ENCODE measurements at regions not wholly inside any gene's neighbourhood (a gene's known extent, or its start where the extent isn't known, plus 50 kb on each side); places are given as distances from the start of the nearest gene placed in this dataset.

DNA sequence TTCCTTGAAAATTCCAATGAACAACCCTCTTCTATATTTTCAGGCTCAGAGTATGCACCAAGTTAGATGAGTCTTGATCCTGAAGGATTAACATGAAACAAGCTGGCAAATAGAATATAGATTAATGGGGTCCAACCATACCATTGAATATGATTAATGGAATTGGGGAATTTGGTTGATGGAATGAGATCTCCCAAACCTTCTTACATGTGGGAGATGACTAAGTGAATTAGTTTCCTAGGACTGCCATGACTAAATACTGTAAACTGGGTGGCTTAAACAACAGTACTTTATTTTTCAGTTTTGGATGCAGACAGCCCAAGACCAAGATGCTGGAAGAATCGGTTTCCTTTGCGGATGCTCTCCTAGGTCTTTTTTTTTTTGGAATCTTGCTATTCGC lies 347.0 kb downstream of the QKI start:
- Histone ChIP-seq H3K36me3 (ENCODE audit: control insufficient read depth in 2 of 2, insufficient read depth in 2 of 2, low read length in 2 of 2) (no peaks in the 10 kb centered on the region), H3K4me1 (ENCODE audit: control insufficient read depth, insufficient read depth, low read length) (no peaks in the 10 kb centered on the region), H3K27me3 (ENCODE audit: control insufficient read depth in 1 of 2, insufficient read depth in 2 of 2, low read length in 2 of 2) (no peaks in the 10 kb centered on the region), H3K27ac (ENCODE audit: low read length) (no peak overlapping the region), H3K9ac (ENCODE audit: low read length in 2 of 2) (no peak overlapping the region), H3K9me3 (ENCODE audit: control insufficient read depth in 2 of 2, low read length in 2 of 2) (no peaks in the 10 kb centered on the region), H3K4me3 (ENCODE audit: low read length in 2 of 2) (no peak overlapping the region)

DNA sequence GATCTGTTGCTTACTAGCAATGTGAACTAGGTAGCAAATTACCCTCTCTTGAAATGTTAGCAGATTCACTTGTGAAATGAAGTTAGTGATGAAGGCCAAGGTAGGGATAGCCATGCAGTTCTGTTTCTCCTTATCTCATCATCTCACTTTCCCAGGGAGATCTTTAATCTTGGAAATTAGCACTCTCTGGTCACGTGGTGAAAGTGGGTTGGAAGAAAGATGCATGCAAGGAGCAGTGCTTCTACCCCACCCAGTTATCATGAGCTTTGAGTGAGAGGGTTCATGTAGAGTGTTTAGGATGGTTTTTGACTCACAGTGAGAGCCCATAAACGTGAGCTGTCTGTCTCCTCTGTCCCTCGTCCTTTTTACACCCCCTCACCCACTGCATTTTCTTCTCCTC lies 346.3 kb downstream of the QKI start:
- H3K9ac ChIP-seq (ENCODE audit: low read length in 2 of 2), result no peak overlapping the region

DNA sequence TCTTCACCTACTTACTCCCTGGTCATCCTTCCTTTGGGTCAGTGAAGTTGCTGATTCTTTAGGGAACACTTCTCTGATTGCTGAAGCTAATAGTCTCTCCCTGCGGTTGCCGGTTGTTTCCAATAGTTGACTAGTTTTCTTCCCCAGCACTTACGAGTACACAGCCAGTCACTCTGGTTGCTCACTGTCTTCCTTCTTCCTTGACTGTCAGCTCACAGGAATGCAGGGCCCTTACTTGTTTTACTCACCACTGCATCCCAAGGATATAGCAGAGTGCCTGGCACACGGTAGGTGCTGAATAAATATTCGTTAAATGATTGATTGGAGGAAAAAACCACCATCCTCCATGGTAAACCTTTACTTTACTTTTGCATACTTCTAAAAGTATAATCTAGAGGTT lies 345.0 kb downstream of the QKI start:
- Histone ChIP-seq H3K27me3 (ENCODE audit: control insufficient read depth in 1 of 2, insufficient read depth in 2 of 2, low read length in 2 of 2) (no peaks in the 10 kb centered on the region), H3K27ac (ENCODE audit: low read length) (no peak overlapping the region), H3K36me3 (ENCODE audit: control insufficient read depth in 2 of 2, insufficient read depth in 2 of 2, low read length in 2 of 2) (no peaks in the 10 kb centered on the region), H3K4me1 (ENCODE audit: control insufficient read depth, insufficient read depth, low read length) (no peaks in the 10 kb centered on the region), H3K4me3 (ENCODE audit: low read length in 2 of 2) (no peak overlapping the region), H3K9me3 (ENCODE audit: control insufficient read depth in 2 of 2, low read length in 2 of 2) (no peaks in the 10 kb centered on the region), H3K9ac (ENCODE audit: low read length in 2 of 2) (no peak overlapping the region)

More for the DNA sequence above, 346.3 kb downstream of the QKI start:
- H3K4me1 ChIP-seq (ENCODE audit: control insufficient read depth, insufficient read depth, low read length), result no peaks in the 10 kb centered on the region
- no peak overlapping the region for H3K4me3 ChIP-seq (ENCODE audit: low read length in 2 of 2)
- no peaks in the 10 kb centered on the region for H3K9me3 ChIP-seq (ENCODE audit: control insufficient read depth in 2 of 2, low read length in 2 of 2)
- no peaks in the 10 kb centered on the region for H3K36me3 ChIP-seq (ENCODE audit: control insufficient read depth in 2 of 2, insufficient read depth in 2 of 2, low read length in 2 of 2)
- no peak overlapping the region for H3K27ac ChIP-seq (ENCODE audit: low read length)
- H3K27me3 ChIP-seq (ENCODE audit: control insufficient read depth in 1 of 2, insufficient read depth in 2 of 2, low read length in 2 of 2), result no peaks in the 10 kb centered on the region

DNA sequence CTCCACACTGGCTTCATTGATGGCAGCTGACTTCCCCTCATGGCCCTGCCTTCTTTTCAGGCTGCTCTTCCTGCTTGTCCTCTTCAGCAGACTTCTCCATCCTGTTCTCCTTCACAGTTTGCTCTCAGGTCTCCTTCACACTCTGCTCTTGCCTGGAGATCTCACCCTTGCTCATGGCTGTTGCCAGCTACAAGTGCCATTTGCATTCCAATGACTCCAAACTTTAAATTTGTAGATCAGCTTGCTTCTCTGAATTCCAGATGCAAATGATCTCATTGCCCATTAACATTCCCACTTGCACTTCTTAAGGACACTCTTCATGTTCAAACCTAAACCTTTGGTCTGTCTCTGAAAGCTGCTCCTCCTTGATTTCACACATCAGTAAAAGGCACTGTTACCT lies 343.0 kb downstream of the QKI start:
- no peaks in the 10 kb centered on the region for H3K27me3 ChIP-seq (ENCODE audit: control insufficient read depth in 1 of 2, insufficient read depth in 2 of 2, low read length in 2 of 2)
- no peak overlapping the region for H3K9ac ChIP-seq (ENCODE audit: low read length in 2 of 2)
- H3K36me3 ChIP-seq (ENCODE audit: control insufficient read depth in 2 of 2, insufficient read depth in 2 of 2, low read length in 2 of 2), result no peaks in the 10 kb centered on the region
- no peak overlapping the region for H3K4me3 ChIP-seq (ENCODE audit: low read length in 2 of 2)
- H3K9me3 ChIP-seq (ENCODE audit: control insufficient read depth in 2 of 2, low read length in 2 of 2), result no peaks in the 10 kb centered on the region
- no peaks in the 10 kb centered on the region for H3K4me1 ChIP-seq (ENCODE audit: control insufficient read depth, insufficient read depth, low read length)
- no peak overlapping the region for H3K27ac ChIP-seq (ENCODE audit: low read length)

DNA sequence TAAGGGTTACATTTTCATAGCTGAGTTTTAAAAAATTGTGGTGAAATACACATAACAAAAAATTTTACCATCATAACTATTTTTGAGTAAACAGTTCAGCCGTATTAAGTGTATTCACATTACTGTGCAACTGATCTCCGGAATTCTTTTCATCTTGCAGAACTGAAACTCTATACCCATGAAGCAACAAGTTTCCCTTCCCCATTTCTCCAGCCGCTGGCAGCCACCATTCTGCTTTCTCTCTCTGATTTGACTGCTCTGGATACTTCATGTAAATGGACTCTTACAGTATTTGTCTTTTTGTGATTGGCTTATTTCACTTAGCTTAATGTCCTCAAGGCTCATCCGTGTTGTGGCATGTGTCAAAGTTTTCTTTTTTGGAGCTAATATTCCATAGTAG lies 341.6 kb downstream of the QKI start:
- no peak overlapping the region for H3K4me3 ChIP-seq (ENCODE audit: low read length in 2 of 2)
- H3K9me3 ChIP-seq (ENCODE audit: control insufficient read depth in 2 of 2, low read length in 2 of 2), result no peaks in the 10 kb centered on the region
- no peaks in the 10 kb centered on the region for H3K4me1 ChIP-seq (ENCODE audit: control insufficient read depth, insufficient read depth, low read length)
- no peaks in the 10 kb centered on the region for H3K36me3 ChIP-seq (ENCODE audit: control insufficient read depth in 2 of 2, insufficient read depth in 2 of 2, low read length in 2 of 2)
- no peak overlapping the region for H3K27ac ChIP-seq (ENCODE audit: low read length)
- H3K9ac ChIP-seq (ENCODE audit: low read length in 2 of 2), result no peak overlapping the region
- no peaks in the 10 kb centered on the region for H3K27me3 ChIP-seq (ENCODE audit: control insufficient read depth in 1 of 2, insufficient read depth in 2 of 2, low read length in 2 of 2)

DNA sequence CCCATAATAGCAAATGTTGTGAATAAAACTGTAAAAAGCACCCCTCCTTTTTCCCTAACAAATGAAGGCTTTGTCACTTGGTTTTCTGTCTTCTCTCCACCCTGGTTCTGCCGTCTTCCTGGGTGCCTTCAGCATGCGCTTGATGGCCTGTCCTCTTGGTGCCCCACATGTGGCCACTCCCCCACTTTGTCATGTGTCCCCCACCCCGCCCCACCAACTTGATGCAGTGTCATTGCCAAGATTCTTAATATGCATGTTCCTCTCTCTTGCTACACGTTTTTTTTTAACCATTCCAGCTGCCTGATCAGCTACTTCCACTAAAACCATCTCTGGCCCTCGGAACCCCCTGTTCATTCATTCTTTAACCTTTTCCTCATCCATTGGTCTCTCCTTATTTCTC lies 340.3 kb downstream of the QKI start:
- Histone ChIP-seq H3K9ac (ENCODE audit: low read length in 2 of 2) (no peak overlapping the region), H3K9me3 (ENCODE audit: control insufficient read depth in 2 of 2, low read length in 2 of 2) (no peaks in the 10 kb centered on the region), H3K4me1 (ENCODE audit: control insufficient read depth, insufficient read depth, low read length) (no peaks in the 10 kb centered on the region), H3K27me3 (ENCODE audit: control insufficient read depth in 1 of 2, insufficient read depth in 2 of 2, low read length in 2 of 2) (no peaks in the 10 kb centered on the region), H3K36me3 (ENCODE audit: control insufficient read depth in 2 of 2, insufficient read depth in 2 of 2, low read length in 2 of 2) (no peaks in the 10 kb centered on the region), H3K27ac (ENCODE audit: low read length) (no peak overlapping the region), H3K4me3 (ENCODE audit: low read length in 2 of 2) (no peak overlapping the region)

DNA sequence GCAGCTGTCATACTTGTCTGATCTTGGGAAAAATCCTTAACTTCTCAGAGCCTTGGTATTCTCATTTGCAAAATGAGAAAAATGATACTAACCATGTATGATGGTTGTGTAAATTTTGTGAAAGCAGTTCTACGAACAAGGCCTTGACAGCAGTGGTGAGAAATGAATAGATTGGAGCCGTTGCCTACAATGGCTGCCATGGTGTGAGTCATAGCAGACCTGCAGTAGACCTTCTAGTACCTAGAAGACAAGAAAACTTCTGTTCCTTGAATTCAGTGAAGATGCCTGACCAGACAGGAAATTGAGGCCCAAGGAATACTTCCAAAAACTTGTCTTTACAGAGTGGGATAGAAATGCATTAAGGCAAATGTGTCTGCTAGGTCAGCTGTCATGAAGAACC lies 338.9 kb downstream of the QKI start:
- H3K27ac ChIP-seq (ENCODE audit: low read length), result no peak overlapping the region

DNA sequence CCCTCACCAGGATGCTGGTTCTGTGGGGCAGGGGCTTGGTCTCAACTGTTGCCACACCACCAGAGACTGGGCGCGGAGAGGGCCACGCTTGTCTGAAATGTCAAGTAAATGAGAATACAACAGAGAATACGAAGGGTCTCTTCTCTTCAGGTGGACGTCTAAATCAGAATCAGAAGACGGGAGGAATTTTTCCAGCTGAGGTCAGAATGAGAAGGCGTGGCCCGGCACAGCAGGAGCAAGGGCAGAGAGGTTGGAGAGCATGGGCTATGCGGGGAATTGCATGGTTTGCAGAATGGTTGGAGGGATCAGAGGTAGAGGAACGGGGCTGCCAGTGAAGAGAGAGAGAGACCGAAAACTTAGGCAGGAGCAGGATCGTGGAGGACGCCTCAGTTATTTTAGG lies 337.9 kb downstream of the QKI start:
- Histone ChIP-seq H3K36me3 (ENCODE audit: control insufficient read depth in 2 of 2, insufficient read depth in 2 of 2, low read length in 2 of 2) (no peaks in the 10 kb centered on the region), H3K4me1 (ENCODE audit: control insufficient read depth, insufficient read depth, low read length) (no peaks in the 10 kb centered on the region), H3K27ac (ENCODE audit: low read length) (no peak overlapping the region), H3K27me3 (ENCODE audit: control insufficient read depth in 1 of 2, insufficient read depth in 2 of 2, low read length in 2 of 2) (no peaks in the 10 kb centered on the region), H3K9me3 (ENCODE audit: control insufficient read depth in 2 of 2, low read length in 2 of 2) (no peaks in the 10 kb centered on the region), H3K4me3 (ENCODE audit: low read length in 2 of 2) (no peak overlapping the region), H3K9ac (ENCODE audit: low read length in 2 of 2) (no peak overlapping the region)

More for the DNA sequence above, 338.9 kb downstream of the QKI start:
- H3K9me3 ChIP-seq (ENCODE audit: control insufficient read depth in 2 of 2, low read length in 2 of 2), result no peaks in the 10 kb centered on the region
- no peaks in the 10 kb centered on the region for H3K27me3 ChIP-seq (ENCODE audit: control insufficient read depth in 1 of 2, insufficient read depth in 2 of 2, low read length in 2 of 2)
- H3K36me3 ChIP-seq (ENCODE audit: control insufficient read depth in 2 of 2, insufficient read depth in 2 of 2, low read length in 2 of 2), result no peaks in the 10 kb centered on the region
- H3K4me1 ChIP-seq (ENCODE audit: control insufficient read depth, insufficient read depth, low read length), result no peaks in the 10 kb centered on the region
- H3K9ac ChIP-seq (ENCODE audit: low read length in 2 of 2), result no peak overlapping the region
- H3K4me3 ChIP-seq (ENCODE audit: low read length in 2 of 2), result no peak overlapping the region

DNA sequence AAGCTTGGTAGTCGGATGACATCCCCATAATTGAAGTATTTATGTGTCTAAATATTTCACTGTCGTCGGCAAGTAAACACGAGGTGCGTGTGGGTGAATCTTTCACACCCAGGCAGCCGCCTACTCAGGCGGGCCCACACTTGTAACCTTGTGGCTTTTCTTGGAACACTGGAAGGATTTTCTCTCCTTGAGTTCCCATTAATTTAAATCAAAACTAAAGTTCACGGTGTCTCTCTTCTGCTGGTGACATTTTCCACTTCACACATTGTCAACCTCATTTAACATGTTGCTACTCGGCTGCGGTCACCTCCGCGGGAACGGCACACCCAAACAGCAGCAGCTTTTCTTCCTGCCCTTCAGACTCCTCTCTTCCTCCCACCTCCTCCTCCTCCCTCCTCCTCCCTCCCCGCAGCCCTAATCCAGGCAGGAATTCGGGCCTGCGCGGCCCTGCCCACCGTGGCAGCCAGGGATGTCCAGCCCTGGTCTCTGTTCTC lies 336.6 kb downstream of the QKI start:
- H3K9me3 ChIP-seq (ENCODE audit: control insufficient read depth in 2 of 2, low read length in 2 of 2), result no peaks in the 10 kb centered on the region
- no peak overlapping the region for H3K4me3 ChIP-seq (ENCODE audit: low read length in 2 of 2)
- no peaks in the 10 kb centered on the region for H3K4me1 ChIP-seq (ENCODE audit: control insufficient read depth, insufficient read depth, low read length)
- no peak overlapping the region for H3K27ac ChIP-seq (ENCODE audit: low read length)
- H3K9ac ChIP-seq (ENCODE audit: low read length in 2 of 2), result no peak overlapping the region
- H3K27me3 ChIP-seq (ENCODE audit: control insufficient read depth in 1 of 2, insufficient read depth in 2 of 2, low read length in 2 of 2), result no peaks in the 10 kb centered on the region
- no peaks in the 10 kb centered on the region for H3K36me3 ChIP-seq (ENCODE audit: control insufficient read depth in 2 of 2, insufficient read depth in 2 of 2, low read length in 2 of 2)

DNA sequence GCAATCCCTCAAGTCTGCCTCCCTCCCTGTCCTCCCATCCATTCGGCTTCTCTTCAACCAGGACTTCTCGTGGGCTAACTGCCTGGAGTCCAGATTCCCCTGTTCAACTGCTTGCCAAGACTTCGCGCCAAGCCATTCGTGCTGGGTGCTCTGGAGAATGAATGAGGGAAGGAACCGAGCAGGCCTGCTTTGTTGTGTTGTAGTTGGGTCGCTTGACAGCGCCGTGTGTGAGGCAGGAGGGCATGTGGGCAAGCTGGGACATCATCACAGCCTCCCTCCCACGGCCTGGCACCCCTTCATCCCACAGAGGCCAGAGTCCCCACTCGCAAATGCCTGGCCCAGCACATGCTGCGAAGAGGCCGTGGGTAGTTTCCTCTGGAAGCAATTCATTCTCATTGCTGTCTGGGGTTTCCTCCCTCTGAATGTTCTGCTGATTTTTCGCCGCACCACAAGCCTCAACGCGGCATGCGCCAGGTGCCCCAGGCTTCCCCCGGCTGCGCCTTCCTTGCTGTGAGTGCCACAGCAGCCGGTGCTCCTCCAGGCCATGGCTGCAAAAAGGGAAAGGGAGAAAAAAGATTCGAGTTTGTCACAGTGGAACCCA lies 336.0 kb downstream of the QKI start:
- Histone ChIP-seq H3K9ac (ENCODE audit: low read length in 2 of 2) (no peak overlapping the region), H3K27me3 (ENCODE audit: control insufficient read depth in 1 of 2, insufficient read depth in 2 of 2, low read length in 2 of 2) (no peaks in the 10 kb centered on the region), H3K4me1 (ENCODE audit: control insufficient read depth, insufficient read depth, low read length) (no peaks in the 10 kb centered on the region), H3K9me3 (ENCODE audit: control insufficient read depth in 2 of 2, low read length in 2 of 2) (no peaks in the 10 kb centered on the region), H3K4me3 (ENCODE audit: low read length in 2 of 2) (no peak overlapping the region), H3K36me3 (ENCODE audit: control insufficient read depth in 2 of 2, insufficient read depth in 2 of 2, low read length in 2 of 2) (no peaks in the 10 kb centered on the region), H3K27ac (ENCODE audit: low read length) (no peak overlapping the region)

DNA sequence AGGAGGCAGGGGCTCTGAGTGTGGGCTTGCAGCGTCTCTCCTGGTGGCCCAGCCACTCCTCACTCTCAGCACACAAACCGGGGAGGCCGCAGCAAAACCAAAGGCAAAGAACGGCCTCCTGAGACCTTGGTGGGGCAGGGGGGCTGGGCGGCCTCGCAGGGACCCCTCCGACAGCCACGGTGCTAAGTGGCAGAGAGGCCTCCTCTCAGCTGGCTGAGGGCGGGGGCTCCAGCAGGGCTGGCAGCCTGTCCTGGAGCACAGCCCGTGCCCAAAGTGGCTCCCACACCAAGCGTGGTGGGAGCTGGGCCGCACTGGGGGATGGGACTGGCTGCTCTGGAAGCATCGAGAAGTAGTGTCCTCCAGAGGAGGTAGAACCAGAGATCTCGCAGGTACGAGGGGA lies 334.4 kb downstream of the QKI start:
- H3K27ac ChIP-seq (ENCODE audit: low read length), result no peak overlapping the region

More for the DNA sequence above, 334.4 kb downstream of the QKI start:
- Histone ChIP-seq H3K4me1 (ENCODE audit: control insufficient read depth, insufficient read depth, low read length) (no peaks in the 10 kb centered on the region), H3K27me3 (ENCODE audit: control insufficient read depth in 1 of 2, insufficient read depth in 2 of 2, low read length in 2 of 2) (no peaks in the 10 kb centered on the region), H3K36me3 (ENCODE audit: control insufficient read depth in 2 of 2, insufficient read depth in 2 of 2, low read length in 2 of 2) (no peaks in the 10 kb centered on the region), H3K4me3 (ENCODE audit: low read length in 2 of 2) (no peak overlapping the region), H3K9ac (ENCODE audit: low read length in 2 of 2) (no peak overlapping the region), H3K9me3 (ENCODE audit: control insufficient read depth in 2 of 2, low read length in 2 of 2) (no peaks in the 10 kb centered on the region)

Measured in stomach smooth muscle (tissue), 2 donors.